Osteoblast (primary cell): ENCODE measurements at regions not wholly inside any gene's neighbourhood (a gene's known extent, or its start where the extent isn't known, plus 50 kb on each side); places are given as distances from the start of the nearest gene placed in this dataset.
"Not testable (repeated sequence)": the region's sequence is repeated elsewhere in the genome, so short reads cannot be mapped to it uniquely, and the experiment has no call there.

ENCODE experiments used
- DNase-seq: peaks from one replicate; pipeline ENCODE4 v3.0.0; 2011; ENCODE audit warnings: low spot score, mixed read lengths; ENCODE audit not compliant: insufficient read length; ENCODE audit errors: missing footprints
- H2AFZ ChIP-seq: 2 replicates; pipeline ENCODE4 v1.6.0; 2011; ENCODE audit warnings: mild to moderate bottlenecking, low read length
- H3K27ac ChIP-seq: 2 replicates; pipeline ENCODE4 v1.5.1; 2011; ENCODE audit warnings: mild to moderate bottlenecking, low read depth, low read length, moderate library complexity
- H3K27me3 ChIP-seq: 2 replicates; pipeline ENCODE4 v1.6.0; 2012; ENCODE audit warnings: mild to moderate bottlenecking, control low read depth, inconsistent platforms, low read length, moderate library complexity; ENCODE audit not compliant: insufficient read depth
- H3K36me3 ChIP-seq: 2 replicates; pipeline ENCODE4 v1.5.1; 2011; ENCODE audit warnings: mild to moderate bottlenecking, low read length, control low read depth, moderate library complexity; ENCODE audit not compliant: insufficient read depth
- H3K4me1 ChIP-seq: 2 replicates; pipeline ENCODE4 v1.5.1; 2011; ENCODE audit warnings: mild to moderate bottlenecking, low read length, control low read depth, moderate library complexity; ENCODE audit not compliant: insufficient read depth
- H3K4me2 ChIP-seq: 2 replicates; pipeline ENCODE4 v1.6.0; 2011; ENCODE audit warnings: mild to moderate bottlenecking, low read length; ENCODE audit not compliant: insufficient read depth
- H3K4me3 ChIP-seq: fragments of 200-600 bp; sonication (generic); 3 replicates; pipeline ENCODE4 v1.5.1; 2012; ENCODE audit warnings: mild to moderate bottlenecking, low read length, inconsistent platforms; ENCODE audit not compliant: insufficient read depth
- H3K79me2 ChIP-seq: 2 replicates; pipeline ENCODE4 v1.6.0; 2012; ENCODE audit warnings: mild to moderate bottlenecking, low read length, control low read depth, inconsistent platforms; ENCODE audit not compliant: insufficient read depth
- H3K9me3 ChIP-seq: 2 replicates; pipeline ENCODE4 v1.5.1; 2011; ENCODE audit warnings: low read depth, low read length, control low read depth
- H4K20me1 ChIP-seq: 2 replicates; pipeline ENCODE4 v1.6.0; 2012; ENCODE audit warnings: mild to moderate bottlenecking, low read length, control low read depth; ENCODE audit not compliant: insufficient read depth
- CTCF ChIP-seq: IDR thresholded peaks from 2 replicates; pipeline ENCODE4 v1.5.1; 2011; ENCODE audit warnings: mild to moderate bottlenecking, low read depth, low read length, moderate library complexity; ENCODE audit errors: extremely low read depth

- DNase-seq, result no peak
- H3K4me1 ChIP-seq, result no peaks in the 10 kb centered on the region
These were observed 1086.9 kb downstream of the TMEM121 start for GRCh38 chr14:106613256-106613655.

GRCh38 chr14:106618471-106618951 is 1092.1 kb downstream of the TMEM121 start:
- H3K27me3 ChIP-seq, H2AFZ ChIP-seq, H3K4me2 ChIP-seq, H3K4me3 ChIP-seq, H3K9me3 ChIP-seq, H3K36me3 ChIP-seq, H4K20me1 ChIP-seq, DNase-seq, H3K4me1 ChIP-seq, H3K27ac ChIP-seq, H3K79me2 ChIP-seq: not testable (repeated sequence)

More at GRCh38 chr14:106613256-106613655, 1086.9 kb downstream of the TMEM121 start:
- Histone ChIP-seq H3K4me2 (no peak overlapping the region), H3K27ac (no peak overlapping the region), H2AFZ (no peak overlapping the region), H3K4me3 (no peak overlapping the region), H3K27me3 (no peaks in the 10 kb centered on the region), H4K20me1 (no peaks in the 10 kb centered on the region), H3K79me2 (no peaks in the 10 kb centered on the region), H3K9me3 (no peaks in the 10 kb centered on the region), H3K36me3 (no peaks in the 10 kb centered on the region)
- TF ChIP-seq CTCF, result no peak

- no peak for TF ChIP-seq CTCF
- Histone ChIP-seq H4K20me1 (no peaks in the 10 kb centered on the region), H2AFZ (no peak overlapping the region), H3K9me3 (peaks cover 3% of the 10 kb centered on the region), H3K4me1 (no peaks in the 10 kb centered on the region), H3K27ac (no peak overlapping the region), H3K27me3 (no peaks in the 10 kb centered on the region), H3K4me3 (no peak overlapping the region), H3K36me3 (no peaks in the 10 kb centered on the region), H3K79me2 (no peaks in the 10 kb centered on the region), H3K4me2 (no peak overlapping the region)
- no peak for DNase-seq
These were observed 1093.2 kb downstream of the TMEM121 start for GRCh38 chr14:106619606-106620005.

- H3K4me3 ChIP-seq, result no peak overlapping the region
- H3K36me3 ChIP-seq, result no peaks in the 10 kb centered on the region
- no peak for DNase-seq
- no peak for TF ChIP-seq CTCF
- no peak overlapping the region for H2AFZ ChIP-seq
- H4K20me1 ChIP-seq, result no peaks in the 10 kb centered on the region
- H3K4me1 ChIP-seq, result no peaks in the 10 kb centered on the region
- H3K27me3 ChIP-seq, result no peaks in the 10 kb centered on the region
- H3K4me2 ChIP-seq, result no peak overlapping the region
- peaks cover 3% of the 10 kb centered on the region for H3K9me3 ChIP-seq
- H3K79me2 ChIP-seq, result no peaks in the 10 kb centered on the region
- H3K27ac ChIP-seq, result no peak overlapping the region
These were observed 1094.0 kb downstream of the TMEM121 start for GRCh38 chr14:106620368-106620767.
